ENCODE measurements at regions not wholly inside any gene's neighbourhood (a gene's known extent, or its start where the extent isn't known, plus 50 kb on each side); places are given as distances from the start of the nearest gene placed in this dataset.

GRCh38 chr2:236828820-236829219 lies 256.9 kb upstream of the COPS8 start:
- TF ChIP-seq CTCF (IDR thresholded peaks at IDR 0.05) = no peak
- no peak for TF ChIP-seq JUND (IDR thresholded peaks at IDR 0.05)
- TF ChIP-seq SMC3 (IDR thresholded peaks at IDR 0.05; ENCODE audit: low read depth, low read length) = no peak
- no peak for TF ChIP-seq EP300 (IDR thresholded peaks at IDR 0.05; ENCODE audit: borderline replicate concordance in 1 of 2, low read depth in 1 of 2, low read length in 1 of 2)
- TF ChIP-seq EZH2phosphoT487 (IDR thresholded peaks at IDR 0.05; ENCODE audit: borderline replicate concordance, low read depth) = no peak
- no peak for TF ChIP-seq REST (IDR thresholded peaks at IDR 0.05; ENCODE audit: low read depth, low read length)
